ENCODE measurements at regions not wholly inside any gene's neighbourhood (a gene's known extent, or its start where the extent isn't known, plus 50 kb on each side); places are given as distances from the start of the nearest gene placed in this dataset.

DNA sequence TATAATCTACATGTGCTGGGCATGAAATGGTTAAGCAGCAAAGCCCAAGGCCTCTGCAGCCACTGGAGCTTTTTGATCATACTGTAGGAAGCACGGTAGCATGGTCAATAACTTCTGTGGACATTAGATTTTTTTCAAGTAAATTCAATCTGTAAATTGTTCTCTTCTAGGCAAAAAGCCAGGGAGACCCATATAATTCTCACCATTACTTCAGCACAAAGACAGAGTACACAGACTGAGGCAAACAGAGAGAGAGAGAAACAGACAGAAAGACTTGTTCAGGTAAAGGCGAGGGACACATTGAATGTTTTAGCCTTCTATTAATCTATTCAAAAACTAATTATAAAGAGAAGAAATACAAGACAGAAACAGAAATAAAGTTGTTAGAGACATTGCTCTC, 349.4 kb downstream of the RFC3 start:
- ChIA-PET CTCF (no interaction called here), POLR2A (no interaction called here)
- Mint-ChIP-seq H3K27me3 (no peaks in the 10 kb centered on the region), H3K4me3 (no peak overlapping the region), H3K9me3 (no peaks in the 10 kb centered on the region), H3K4me1 (ENCODE audit: low read depth) (no peaks in the 10 kb centered on the region), H3K36me3 (ENCODE audit: low read depth) (no peaks in the 10 kb centered on the region), H3K27ac (no peak overlapping the region)
- intact Hi-C loops (cut with DNase I, micrococcal nuclease): no loop called here
- no peak overlapping the region for H3K27ac ChIP-seq (ENCODE audit: low read depth in 1 of 2, low read length in 2 of 2)
- ATAC-seq (ENCODE audit: poor library complexity) (no peak), DNase-seq (no peak)
- no peak overlapping the region for H3K4me3 ChIP-seq (ENCODE audit: low read length)
- TF ChIP-seq, protein P1, sequence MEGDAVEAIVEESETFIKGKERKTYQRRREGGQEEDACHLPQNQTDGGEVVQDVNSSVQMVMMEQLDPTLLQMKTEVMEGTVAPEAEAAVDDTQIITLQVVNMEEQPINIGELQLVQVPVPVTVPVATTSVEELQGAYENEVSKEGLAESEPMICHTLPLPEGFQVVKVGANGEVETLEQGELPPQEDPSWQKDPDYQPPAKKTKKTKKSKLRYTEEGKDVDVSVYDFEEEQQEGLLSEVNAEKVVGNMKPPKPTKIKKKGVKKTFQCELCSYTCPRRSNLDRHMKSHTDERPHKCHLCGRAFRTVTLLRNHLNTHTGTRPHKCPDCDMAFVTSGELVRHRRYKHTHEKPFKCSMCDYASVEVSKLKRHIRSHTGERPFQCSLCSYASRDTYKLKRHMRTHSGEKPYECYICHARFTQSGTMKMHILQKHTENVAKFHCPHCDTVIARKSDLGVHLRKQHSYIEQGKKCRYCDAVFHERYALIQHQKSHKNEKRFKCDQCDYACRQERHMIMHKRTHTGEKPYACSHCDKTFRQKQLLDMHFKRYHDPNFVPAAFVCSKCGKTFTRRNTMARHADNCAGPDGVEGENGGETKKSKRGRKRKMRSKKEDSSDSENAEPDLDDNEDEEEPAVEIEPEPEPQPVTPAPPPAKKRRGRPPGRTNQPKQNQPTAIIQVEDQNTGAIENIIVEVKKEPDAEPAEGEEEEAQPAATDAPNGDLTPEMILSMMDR (IDR thresholded peaks at IDR 0.05): no peak
- H3K4me1 ChIP-seq (ENCODE audit: insufficient read depth, low read length): no peaks in the 10 kb centered on the region
- no peaks in the 10 kb centered on the region for H3K27me3 ChIP-seq (ENCODE audit: control insufficient read depth in 1 of 2, insufficient read depth in 2 of 2, low read length in 2 of 2)
- H3K9me3 ChIP-seq (ENCODE audit: control insufficient read depth in 1 of 2, insufficient read depth in 1 of 2, low read length in 2 of 2): no peaks in the 10 kb centered on the region
- no peaks in the 10 kb centered on the region for H3K36me3 ChIP-seq (ENCODE audit: insufficient read depth, low read length)

DNA sequence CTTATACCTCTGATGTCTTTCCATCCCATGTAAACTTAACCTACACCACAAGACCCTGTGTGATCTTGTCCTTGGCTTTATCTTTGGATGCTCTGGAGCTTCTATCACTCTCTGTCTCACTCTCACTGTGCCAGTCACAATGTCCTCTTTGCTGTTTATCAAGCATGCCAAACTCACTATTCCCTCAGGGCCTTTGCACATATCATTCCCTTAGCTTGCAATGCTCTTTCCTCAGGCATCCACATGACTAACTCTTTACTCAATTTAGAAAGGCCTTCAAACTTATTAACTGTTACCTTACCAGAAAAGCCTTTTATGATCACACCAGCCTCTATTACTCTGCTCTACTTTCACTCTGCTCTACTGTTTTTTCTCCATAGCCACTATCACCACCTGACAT, 354.1 kb downstream of the RFC3 start:
- H3K4me3 ChIP-seq (ENCODE audit: low read length): no peak overlapping the region
- no peaks in the 10 kb centered on the region for H3K4me1 ChIP-seq (ENCODE audit: insufficient read depth, low read length)
- intact Hi-C loops (cut with DNase I, micrococcal nuclease): no loop called here
- H3K9me3 Mint-ChIP-seq: no peaks in the 10 kb centered on the region
- no peaks in the 10 kb centered on the region for H3K36me3 Mint-ChIP-seq (ENCODE audit: low read depth)
- H3K27ac Mint-ChIP-seq: no peak overlapping the region
- no peak overlapping the region for H3K27ac ChIP-seq (ENCODE audit: low read depth in 1 of 2, low read length in 2 of 2)
- H3K36me3 ChIP-seq (ENCODE audit: insufficient read depth, low read length): no peaks in the 10 kb centered on the region
- TF ChIP-seq, protein P1 (IDR thresholded peaks at IDR 0.05): no peak
- ATAC-seq (ENCODE audit: poor library complexity): no peak
- ChIA-PET POLR2A (no interaction called here), CTCF (no interaction called here)
- H3K27me3 ChIP-seq (ENCODE audit: control insufficient read depth in 1 of 2, insufficient read depth in 2 of 2, low read length in 2 of 2): no peaks in the 10 kb centered on the region
- H3K4me3 Mint-ChIP-seq: no peak overlapping the region
- no peak for DNase-seq
- H3K4me1 Mint-ChIP-seq (ENCODE audit: low read depth): no peaks in the 10 kb centered on the region
- H3K9me3 ChIP-seq (ENCODE audit: control insufficient read depth in 1 of 2, insufficient read depth in 1 of 2, low read length in 2 of 2): peaks cover 0 to 6% of the 10 kb centered on the region in 2 experiments
- H3K27me3 Mint-ChIP-seq: no peaks in the 10 kb centered on the region

DNA sequence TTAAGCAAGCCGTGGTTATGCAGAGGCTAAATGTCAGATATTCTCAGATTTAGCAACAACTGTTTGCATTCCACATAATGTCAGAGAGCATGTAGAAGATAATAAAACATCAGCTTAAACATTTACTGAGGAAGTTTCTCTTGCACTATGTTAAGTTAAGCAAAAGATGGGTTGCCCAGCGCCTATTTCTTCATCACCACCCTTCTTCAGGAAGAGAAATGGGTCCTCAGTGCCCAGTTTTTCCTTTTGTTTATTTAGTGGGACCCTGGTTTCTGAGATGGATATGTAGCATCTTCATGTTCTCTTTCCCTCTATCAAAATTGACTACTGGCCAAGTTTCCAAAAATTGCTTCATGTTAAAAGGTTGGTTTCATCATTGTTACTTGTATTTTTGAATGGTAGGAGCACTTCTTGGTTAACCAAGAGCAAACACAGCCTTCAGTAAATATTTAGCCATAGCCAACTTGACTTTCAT, 356.8 kb downstream of the RFC3 start:
- ChIA-PET CTCF (no interaction called here), POLR2A (no interaction called here)
- no peaks in the 10 kb centered on the region for H3K36me3 ChIP-seq (ENCODE audit: insufficient read depth, low read length)
- no peak overlapping the region for H3K27ac ChIP-seq (ENCODE audit: low read depth in 1 of 2, low read length in 2 of 2)
- ATAC-seq (ENCODE audit: poor library complexity) (no peak), DNase-seq (no peak)
- no peaks in the 10 kb centered on the region for H3K9me3 Mint-ChIP-seq
- no peak overlapping the region for H3K4me3 Mint-ChIP-seq
- H3K36me3 Mint-ChIP-seq (ENCODE audit: low read depth): no peaks in the 10 kb centered on the region
- no peaks in the 10 kb centered on the region for H3K4me1 ChIP-seq (ENCODE audit: insufficient read depth, low read length)
- H3K9me3 ChIP-seq (ENCODE audit: control insufficient read depth in 1 of 2, insufficient read depth in 1 of 2, low read length in 2 of 2): peaks cover 0 to 6% of the 10 kb centered on the region in 2 experiments
- no peak overlapping the region for H3K4me3 ChIP-seq (ENCODE audit: low read length)
- no peaks in the 10 kb centered on the region for H3K4me1 Mint-ChIP-seq (ENCODE audit: low read depth)
- TF ChIP-seq, protein P1 (IDR thresholded peaks at IDR 0.05): no peak
- H3K27me3 ChIP-seq (ENCODE audit: control insufficient read depth in 1 of 2, insufficient read depth in 2 of 2, low read length in 2 of 2): no peaks in the 10 kb centered on the region
- no peaks in the 10 kb centered on the region for H3K27me3 Mint-ChIP-seq
- no peak overlapping the region for H3K27ac Mint-ChIP-seq
- intact Hi-C loops (cut with DNase I, micrococcal nuclease): no loop called here
